SU-DHL-6 (cell line): ENCODE measurements at regions not wholly inside any gene's neighbourhood (a gene's known extent, or its start where the extent isn't known, plus 50 kb on each side); places are given as distances from the start of the nearest gene placed in this dataset.

Experiments
- EZH2phosphoT487 ChIP-seq: fragments of 200-600 bp; sonication (generic), shearing (Covaris generic); conservative IDR thresholded peaks from 2 replicates; pipeline ENCODE4 v1.6.1; 2018; ENCODE audit warnings: mild to moderate bottlenecking, antibody characterized with exemption, low read length, moderate library complexity, mixed read lengths
- TF ChIP-seq, protein P1 (sequence below): fragments of 200-600 bp; sonication (generic); IDR thresholded peaks from one replicate; pipeline ENCODE4 v1.5.1; 2017; ENCODE audit warnings: antibody characterized with exemption, mild to moderate bottlenecking, low read length, moderate library complexity; ENCODE audit not compliant: insufficient read depth, poor library complexity, severe bottlenecking

DNA sequence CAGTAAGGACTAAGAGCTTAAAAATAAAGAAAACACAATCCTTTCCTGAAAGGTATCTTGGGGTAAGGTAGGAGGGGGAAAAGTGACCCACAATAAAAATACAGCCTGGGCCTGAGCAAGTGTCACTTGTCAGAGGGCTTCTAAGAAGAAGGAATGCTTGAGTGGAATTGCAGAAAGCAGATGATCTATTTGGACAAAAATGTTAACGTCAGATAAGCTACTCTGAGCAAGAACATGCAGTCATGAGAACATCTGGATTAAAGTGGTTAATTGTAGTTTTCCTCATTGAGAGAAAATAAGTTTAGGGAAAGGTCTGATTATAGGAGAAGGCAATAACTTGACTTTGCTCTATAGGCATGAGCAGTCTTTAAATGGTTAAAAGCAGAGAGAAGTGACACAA is 581.9 kb downstream of the HTR1B start:
- TF ChIP-seq, protein P1, sequence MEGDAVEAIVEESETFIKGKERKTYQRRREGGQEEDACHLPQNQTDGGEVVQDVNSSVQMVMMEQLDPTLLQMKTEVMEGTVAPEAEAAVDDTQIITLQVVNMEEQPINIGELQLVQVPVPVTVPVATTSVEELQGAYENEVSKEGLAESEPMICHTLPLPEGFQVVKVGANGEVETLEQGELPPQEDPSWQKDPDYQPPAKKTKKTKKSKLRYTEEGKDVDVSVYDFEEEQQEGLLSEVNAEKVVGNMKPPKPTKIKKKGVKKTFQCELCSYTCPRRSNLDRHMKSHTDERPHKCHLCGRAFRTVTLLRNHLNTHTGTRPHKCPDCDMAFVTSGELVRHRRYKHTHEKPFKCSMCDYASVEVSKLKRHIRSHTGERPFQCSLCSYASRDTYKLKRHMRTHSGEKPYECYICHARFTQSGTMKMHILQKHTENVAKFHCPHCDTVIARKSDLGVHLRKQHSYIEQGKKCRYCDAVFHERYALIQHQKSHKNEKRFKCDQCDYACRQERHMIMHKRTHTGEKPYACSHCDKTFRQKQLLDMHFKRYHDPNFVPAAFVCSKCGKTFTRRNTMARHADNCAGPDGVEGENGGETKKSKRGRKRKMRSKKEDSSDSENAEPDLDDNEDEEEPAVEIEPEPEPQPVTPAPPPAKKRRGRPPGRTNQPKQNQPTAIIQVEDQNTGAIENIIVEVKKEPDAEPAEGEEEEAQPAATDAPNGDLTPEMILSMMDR = no peak
- no peak for TF ChIP-seq EZH2phosphoT487
